ENCODE measurements at regions not wholly inside any gene's neighbourhood (a gene's known extent, or its start where the extent isn't known, plus 50 kb on each side); places are given as distances from the start of the nearest gene placed in this dataset.
"Not testable (repeated sequence)": the region's sequence is repeated elsewhere in the genome, so short reads cannot be mapped to it uniquely, and the experiment has no call there.

DNA sequence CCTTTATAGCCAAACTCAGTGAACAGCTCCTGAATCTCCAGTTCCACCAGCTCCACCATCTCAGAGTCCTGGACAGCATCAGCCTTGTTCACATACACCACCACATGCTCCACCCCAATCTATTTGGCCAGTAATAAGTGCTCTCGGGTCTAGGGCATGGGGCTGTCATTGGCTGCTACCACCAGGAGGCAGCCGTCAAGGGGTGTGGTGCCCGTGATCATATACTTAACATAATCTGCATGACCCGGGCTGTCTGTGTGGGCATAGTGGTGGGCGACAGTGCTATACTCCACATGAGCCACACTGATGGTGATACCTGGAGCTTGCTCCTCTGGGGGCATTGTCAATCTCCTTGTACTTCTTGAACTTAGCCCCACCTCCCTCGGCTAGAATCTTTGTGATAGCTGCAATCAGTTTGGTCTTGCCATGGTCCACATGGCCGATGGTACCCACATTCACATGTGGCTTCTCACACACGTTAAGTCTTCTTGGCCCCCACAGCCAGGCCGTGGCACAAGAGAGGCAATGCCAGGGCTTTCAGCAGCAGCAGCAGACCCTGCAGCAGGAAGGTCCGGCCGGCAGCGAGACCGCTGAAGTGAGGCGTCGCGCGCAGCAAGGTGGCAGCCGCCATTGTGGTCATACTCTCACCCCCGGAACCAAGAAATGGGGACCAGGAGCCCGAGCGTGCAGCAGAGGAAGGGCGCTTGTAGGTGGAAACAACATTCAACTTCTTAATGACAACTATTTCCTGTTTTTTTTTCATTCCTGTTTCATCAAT, 210.3 kb upstream of the WSB1 start:
- Histone ChIP-seq H3K4me1 (ENCODE audit: control insufficient read depth, insufficient read depth, low read length) (no peaks in the 10 kb centered on the region), H3K27ac (ENCODE audit: low read length) (no peak overlapping the region), H3K9me3 (ENCODE audit: control insufficient read depth in 2 of 2, low read length in 2 of 2) (no peaks in the 10 kb centered on the region), H3K4me3 (ENCODE audit: low read length in 2 of 2) (no peak overlapping the region), H3K27me3 (ENCODE audit: control insufficient read depth in 1 of 2, insufficient read depth in 2 of 2, low read length in 2 of 2) (peaks cover 0 to 3% of the 10 kb centered on the region in 2 donors), H3K9ac (ENCODE audit: low read length in 2 of 2) (no peak overlapping the region), H3K36me3 (ENCODE audit: control insufficient read depth in 2 of 2, insufficient read depth in 2 of 2, low read length in 2 of 2) (no peaks in the 10 kb centered on the region)

DNA sequence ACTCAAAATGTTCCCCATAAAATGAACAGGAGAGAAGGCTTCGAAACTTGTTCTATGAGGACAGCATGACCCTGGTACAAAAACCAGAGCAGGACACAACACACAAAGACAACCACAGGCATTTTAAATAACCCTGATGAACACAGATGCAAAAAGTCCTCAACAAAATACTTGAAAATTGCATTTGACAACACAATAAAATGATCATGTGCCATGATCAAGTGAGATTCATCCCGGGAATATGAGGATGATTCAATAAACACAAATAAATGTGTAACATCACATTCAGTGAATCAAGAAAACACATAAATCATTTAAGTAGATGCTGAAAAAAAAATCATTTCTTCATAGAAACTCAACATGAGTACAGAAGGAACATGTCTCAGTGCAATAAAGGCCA, 208.4 kb upstream of the WSB1 start:
- Histone ChIP-seq H3K9ac (ENCODE audit: low read length in 2 of 2) (no peak overlapping the region), H3K4me1 (ENCODE audit: control insufficient read depth, insufficient read depth, low read length) (no peaks in the 10 kb centered on the region), H3K9me3 (ENCODE audit: control insufficient read depth in 2 of 2, low read length in 2 of 2) (no peaks in the 10 kb centered on the region), H3K27ac (ENCODE audit: low read length) (no peak overlapping the region), H3K36me3 (ENCODE audit: control insufficient read depth in 2 of 2, insufficient read depth in 2 of 2, low read length in 2 of 2) (no peaks in the 10 kb centered on the region), H3K4me3 (ENCODE audit: low read length in 2 of 2) (no peak overlapping the region), H3K27me3 (ENCODE audit: control insufficient read depth in 1 of 2, insufficient read depth in 2 of 2, low read length in 2 of 2) (peaks cover 0 to 3% of the 10 kb centered on the region in 2 donors)

DNA sequence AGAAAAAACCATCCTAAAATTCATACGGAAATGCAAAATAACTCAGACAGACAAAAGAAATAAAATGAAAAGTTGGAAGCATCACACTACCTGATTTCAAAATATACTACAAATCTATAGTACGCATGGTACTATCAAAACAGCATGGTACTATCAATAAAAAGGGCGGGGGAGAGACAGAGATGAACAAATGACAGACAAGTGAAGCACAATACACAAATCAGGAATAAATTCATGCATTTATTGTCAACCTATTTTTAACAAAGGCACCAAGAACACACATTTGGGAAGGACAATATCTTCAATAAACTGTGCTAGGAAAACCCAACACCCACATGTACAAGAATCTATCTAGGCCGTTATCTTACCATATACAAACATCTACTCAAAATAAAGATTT, 207.4 kb upstream of the WSB1 start:
- Histone ChIP-seq H3K27me3 (ENCODE audit: control insufficient read depth in 1 of 2, insufficient read depth in 2 of 2, low read length in 2 of 2) (peaks cover 0 to 3% of the 10 kb centered on the region in 2 donors), H3K9me3 (ENCODE audit: control insufficient read depth in 2 of 2, low read length in 2 of 2) (no peaks in the 10 kb centered on the region), H3K4me3 (ENCODE audit: low read length in 2 of 2) (no peak overlapping the region), H3K36me3 (ENCODE audit: control insufficient read depth in 2 of 2, insufficient read depth in 2 of 2, low read length in 2 of 2) (no peaks in the 10 kb centered on the region), H3K9ac (ENCODE audit: low read length in 2 of 2) (no peak overlapping the region), H3K4me1 (ENCODE audit: control insufficient read depth, insufficient read depth, low read length) (no peaks in the 10 kb centered on the region), H3K27ac (ENCODE audit: low read length) (no peak overlapping the region)

GRCh38 chr17:27087935-27088766, 205.8 kb upstream of the WSB1 start:
- H3K4me3 ChIP-seq (ENCODE audit: low read length in 2 of 2), result no peak overlapping the region
- H3K36me3 ChIP-seq (ENCODE audit: control insufficient read depth in 2 of 2, insufficient read depth in 2 of 2, low read length in 2 of 2), result no peaks in the 10 kb centered on the region
- no peak overlapping the region for H3K9ac ChIP-seq (ENCODE audit: low read length in 2 of 2)
- no peaks in the 10 kb centered on the region for H3K4me1 ChIP-seq (ENCODE audit: control insufficient read depth, insufficient read depth, low read length)
- no peaks in the 10 kb centered on the region for H3K9me3 ChIP-seq (ENCODE audit: control insufficient read depth in 2 of 2, low read length in 2 of 2)
- H3K27me3 ChIP-seq (ENCODE audit: control insufficient read depth in 1 of 2, insufficient read depth in 2 of 2, low read length in 2 of 2), result peaks cover 0 to 3% of the 10 kb centered on the region in 2 donors
- H3K27ac ChIP-seq (ENCODE audit: low read length), result no peak overlapping the region

DNA sequence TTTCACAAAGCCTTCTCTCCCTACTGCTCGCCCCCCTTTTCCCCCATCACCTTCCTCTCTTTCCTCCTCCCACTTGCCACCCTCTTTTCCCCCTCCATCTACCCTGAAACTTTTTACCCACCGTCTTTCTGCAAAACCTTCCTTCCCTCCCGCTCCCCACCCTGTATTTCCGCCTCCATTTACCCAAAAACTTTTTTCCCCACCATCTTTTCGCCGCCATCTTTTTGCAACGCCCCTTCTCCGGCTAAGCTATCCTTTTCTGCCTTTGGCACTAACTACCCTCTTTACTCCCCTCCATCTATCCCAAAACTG, 205.2 kb upstream of the WSB1 start:
- Histone ChIP-seq H3K9me3 (ENCODE audit: control insufficient read depth in 2 of 2, low read length in 2 of 2) (no peaks in the 10 kb centered on the region), H3K36me3 (ENCODE audit: control insufficient read depth in 2 of 2, insufficient read depth in 2 of 2, low read length in 2 of 2) (no peaks in the 10 kb centered on the region), H3K4me1 (ENCODE audit: control insufficient read depth, insufficient read depth, low read length) (no peaks in the 10 kb centered on the region), H3K27me3 (ENCODE audit: control insufficient read depth in 1 of 2, insufficient read depth in 2 of 2, low read length in 2 of 2) (no peaks in the 10 kb centered on the region), H3K27ac (ENCODE audit: low read length) (no peak overlapping the region), H3K4me3 (ENCODE audit: low read length in 2 of 2) (no peak overlapping the region), H3K9ac (ENCODE audit: low read length in 2 of 2) (no peak overlapping the region)

GRCh38 chr17:27089079-27089928, 204.6 kb upstream of the WSB1 start:
- not testable (repeated sequence) for H3K9me3 ChIP-seq (ENCODE audit: control insufficient read depth in 2 of 2, low read length in 2 of 2); H3K27me3 ChIP-seq (ENCODE audit: control insufficient read depth in 1 of 2, insufficient read depth in 2 of 2, low read length in 2 of 2); H3K27ac ChIP-seq (ENCODE audit: low read length); H3K4me3 ChIP-seq (ENCODE audit: low read length in 2 of 2); H3K4me1 ChIP-seq (ENCODE audit: control insufficient read depth, insufficient read depth, low read length); H3K36me3 ChIP-seq (ENCODE audit: control insufficient read depth in 2 of 2, insufficient read depth in 2 of 2, low read length in 2 of 2); H3K9ac ChIP-seq (ENCODE audit: low read length in 2 of 2)

- H3K4me1 ChIP-seq (ENCODE audit: control insufficient read depth, insufficient read depth, low read length), result no peaks in the 10 kb centered on the region
- no peaks in the 10 kb centered on the region for H3K9me3 ChIP-seq (ENCODE audit: control insufficient read depth in 2 of 2, low read length in 2 of 2)
- no peaks in the 10 kb centered on the region for H3K27me3 ChIP-seq (ENCODE audit: control insufficient read depth in 1 of 2, insufficient read depth in 2 of 2, low read length in 2 of 2)
Observed at GRCh38 chr17:27089929-27090247, 204.0 kb upstream of the WSB1 start.

GRCh38 chr17:27090450-27091042, 203.4 kb upstream of the WSB1 start:
- not testable (repeated sequence) for H3K36me3 ChIP-seq (ENCODE audit: control insufficient read depth in 2 of 2, insufficient read depth in 2 of 2, low read length in 2 of 2); H3K9ac ChIP-seq (ENCODE audit: low read length in 2 of 2); H3K4me1 ChIP-seq (ENCODE audit: control insufficient read depth, insufficient read depth, low read length); H3K27me3 ChIP-seq (ENCODE audit: control insufficient read depth in 1 of 2, insufficient read depth in 2 of 2, low read length in 2 of 2); H3K4me3 ChIP-seq (ENCODE audit: low read length in 2 of 2); H3K27ac ChIP-seq (ENCODE audit: low read length); H3K9me3 ChIP-seq (ENCODE audit: control insufficient read depth in 2 of 2, low read length in 2 of 2)

More at GRCh38 chr17:27089929-27090247, 204.0 kb upstream of the WSB1 start:
- H3K27ac ChIP-seq (ENCODE audit: low read length), result no peak overlapping the region
- H3K4me3 ChIP-seq (ENCODE audit: low read length in 2 of 2), result no peak overlapping the region
- H3K36me3 ChIP-seq (ENCODE audit: control insufficient read depth in 2 of 2, insufficient read depth in 2 of 2, low read length in 2 of 2), result no peaks in the 10 kb centered on the region
- H3K9ac ChIP-seq (ENCODE audit: low read length in 2 of 2), result no peak overlapping the region

DNA sequence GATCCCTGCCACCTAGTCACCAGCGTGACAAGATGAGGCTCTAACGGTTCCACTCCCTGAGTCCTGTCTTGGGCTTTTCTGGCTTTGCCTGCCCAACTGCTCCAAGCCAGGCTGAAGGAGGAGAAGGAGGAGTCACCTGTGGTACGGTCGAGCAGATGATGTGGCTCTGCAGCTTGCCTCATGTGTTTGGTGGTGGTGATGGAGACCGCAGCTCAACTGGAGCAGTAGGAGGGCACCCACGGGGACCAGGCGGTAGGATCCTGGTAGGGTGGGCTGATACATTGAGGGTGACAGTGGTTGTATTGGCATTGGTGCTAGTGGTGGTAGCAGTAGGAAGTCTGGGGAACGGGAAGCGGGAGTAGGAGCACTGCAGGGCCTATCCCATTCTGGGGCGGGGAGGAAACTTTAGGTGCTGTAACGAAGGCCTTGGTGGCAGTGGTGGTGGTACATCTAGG, 202.8 kb upstream of the WSB1 start:
- H3K27me3 ChIP-seq (ENCODE audit: control insufficient read depth in 1 of 2, insufficient read depth in 2 of 2, low read length in 2 of 2), result no peaks in the 10 kb centered on the region
- H3K36me3 ChIP-seq (ENCODE audit: control insufficient read depth in 2 of 2, insufficient read depth in 2 of 2, low read length in 2 of 2), result no peaks in the 10 kb centered on the region
- no peaks in the 10 kb centered on the region for H3K9me3 ChIP-seq (ENCODE audit: control insufficient read depth in 2 of 2, low read length in 2 of 2)
- H3K9ac ChIP-seq (ENCODE audit: low read length in 2 of 2), result no peak overlapping the region
- no peak overlapping the region for H3K4me3 ChIP-seq (ENCODE audit: low read length in 2 of 2)
- H3K27ac ChIP-seq (ENCODE audit: low read length), result no peak overlapping the region
- no peaks in the 10 kb centered on the region for H3K4me1 ChIP-seq (ENCODE audit: control insufficient read depth, insufficient read depth, low read length)

DNA sequence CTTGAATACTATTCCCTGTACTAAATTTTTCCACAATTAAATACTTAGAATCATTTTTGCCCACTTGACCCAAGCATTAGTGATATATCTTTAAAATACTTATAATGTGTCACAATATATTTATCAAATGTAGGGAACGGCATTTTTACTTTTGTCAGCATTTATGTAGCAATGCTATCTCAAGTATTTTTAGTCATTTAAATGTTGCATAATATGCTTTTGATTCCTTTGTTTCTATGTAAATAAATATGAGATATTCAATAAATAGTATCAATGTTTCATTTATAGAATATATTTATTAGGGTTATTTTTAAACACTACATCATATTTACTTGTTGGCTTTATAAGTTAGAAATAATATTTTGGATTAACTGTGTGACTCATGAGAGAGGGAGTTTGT, 199.7 kb upstream of the WSB1 start:
- H3K4me1 ChIP-seq (ENCODE audit: control insufficient read depth, insufficient read depth, low read length); H3K27me3 ChIP-seq (ENCODE audit: control insufficient read depth in 1 of 2, insufficient read depth in 2 of 2, low read length in 2 of 2); H3K36me3 ChIP-seq (ENCODE audit: control insufficient read depth in 2 of 2, insufficient read depth in 2 of 2, low read length in 2 of 2); H3K9ac ChIP-seq (ENCODE audit: low read length in 2 of 2); H3K4me3 ChIP-seq (ENCODE audit: low read length in 2 of 2); H3K27ac ChIP-seq (ENCODE audit: low read length); H3K9me3 ChIP-seq (ENCODE audit: control insufficient read depth in 2 of 2, low read length in 2 of 2): not testable (repeated sequence)

Measured in stomach smooth muscle (tissue), 2 donors.